DMS79 (cell line): ENCODE measurements at regions not wholly inside any gene's neighbourhood (a gene's known extent, or its start where the extent isn't known, plus 50 kb on each side); places are given as distances from the start of the nearest gene placed in this dataset.
"Not testable (repeated sequence)": the region's sequence is repeated elsewhere in the genome, so short reads cannot be mapped to it uniquely, and the experiment has no call there.

ENCODE experiments used
- DNase-seq: peaks from one replicate; lab custom pipeline; 2025; lab: John Stamatoyannopoulos, UW

GRCh38 chr10:81444242-81444929 lies 430.6 kb upstream of the NRG3 start:
- no peak for DNase-seq

GRCh38 chr10:81450651-81451050 lies 424.3 kb upstream of the NRG3 start:
- DNase-seq = no peak

GRCh38 chr10:81472927-81473470 lies 402.0 kb upstream of the NRG3 start:
- no peak for DNase-seq

- no peak for DNase-seq
These were observed 401.2 kb upstream of the NRG3 start for GRCh38 chr10:81473755-81474154.

- DNase-seq = no peak
These were observed 395.7 kb upstream of the NRG3 start for GRCh38 chr10:81479316-81479715.

- DNase-seq = no peak
These were observed 378.4 kb upstream of the NRG3 start for GRCh38 chr10:81496626-81497025.

- DNase-seq = no peak
These were observed 376.9 kb upstream of the NRG3 start for GRCh38 chr10:81498011-81498551.

- DNase-seq = no peak
These were observed 372.2 kb upstream of the NRG3 start for GRCh38 chr10:81502677-81503359.

- DNase-seq = not testable (repeated sequence)
These were observed 369.2 kb upstream of the NRG3 start for GRCh38 chr10:81505777-81506176.

GRCh38 chr10:81514811-81515210 lies 360.2 kb upstream of the NRG3 start:
- DNase-seq = no peak

GRCh38 chr10:81520688-81521087 lies 354.3 kb upstream of the NRG3 start:
- no peak for DNase-seq

- no peak for DNase-seq
These were observed 350.5 kb upstream of the NRG3 start for GRCh38 chr10:81524467-81524866.

- no peak for DNase-seq
These were observed 342.6 kb upstream of the NRG3 start for GRCh38 chr10:81532403-81532802.

- no peak for DNase-seq
These were observed 340.0 kb upstream of the NRG3 start for GRCh38 chr10:81534991-81535390.

- no peak for DNase-seq
These were observed 333.5 kb upstream of the NRG3 start for GRCh38 chr10:81541517-81541916.

- no peak for DNase-seq
These were observed 328.8 kb upstream of the NRG3 start for GRCh38 chr10:81546243-81546642.

- no peak for DNase-seq
These were observed 326.8 kb upstream of the NRG3 start for GRCh38 chr10:81548160-81548559.

GRCh38 chr10:81564143-81564542 lies 310.9 kb upstream of the NRG3 start:
- DNase-seq = no peak

GRCh38 chr10:81569488-81569887 lies 305.5 kb upstream of the NRG3 start:
- no peak for DNase-seq

- DNase-seq = no peak
These were observed 304.6 kb upstream of the NRG3 start for GRCh38 chr10:81570349-81570748.

GRCh38 chr10:81570878-81571794 lies 303.9 kb upstream of the NRG3 start:
- no peak for DNase-seq

GRCh38 chr10:81575036-81575435 lies 300.0 kb upstream of the NRG3 start:
- no peak for DNase-seq
